ENCODE measurements at regions not wholly inside any gene's neighbourhood (a gene's known extent, or its start where the extent isn't known, plus 50 kb on each side); places are given as distances from the start of the nearest gene placed in this dataset.

GRCh38 chr9:79286992-79287707, 284.6 kb upstream of the TLE4 start:
- TF ChIP-seq CTCF (conservative IDR thresholded peaks at IDR 0.05 in 1 of 2, IDR thresholded peaks at IDR 0.05 in 1 of 2; ENCODE audit: extremely low read depth in 1 of 2, insufficient read depth in 1 of 2, low read depth in 1 of 2, low read length in 2 of 2), result no peak
- TF ChIP-seq EZH2 (IDR thresholded peaks at IDR 0.05; ENCODE audit: borderline replicate concordance, low read length), result no peak
